ENCODE measurements at regions not wholly inside any gene's neighbourhood (a gene's known extent, or its start where the extent isn't known, plus 50 kb on each side); places are given as distances from the start of the nearest gene placed in this dataset.
"Not testable (repeated sequence)": the region's sequence is repeated elsewhere in the genome, so short reads cannot be mapped to it uniquely, and the experiment has no call there.

GRCh38 chr2:94576486-94576885 is 294.7 kb upstream of the TEKT4 start:
- not testable (repeated sequence) for DNase-seq

GRCh38 chr2:94577160-94577559 is 294.1 kb upstream of the TEKT4 start:
- DNase-seq: not testable (repeated sequence)

GRCh38 chr2:94579221-94579620 is 292.0 kb upstream of the TEKT4 start:
- DNase-seq: not testable (repeated sequence)

- not testable (repeated sequence) for DNase-seq
Observed at GRCh38 chr2:94583081-94583723, 288.0 kb upstream of the TEKT4 start.

- not testable (repeated sequence) for DNase-seq
Observed at GRCh38 chr2:94584569-94584968, 286.7 kb upstream of the TEKT4 start.

GRCh38 chr2:94586032-94586982 is 284.9 kb upstream of the TEKT4 start:
- not testable (repeated sequence) for DNase-seq

- DNase-seq: not testable (repeated sequence)
Observed at GRCh38 chr2:94587042-94587441, 284.2 kb upstream of the TEKT4 start.

GRCh38 chr2:94594019-94594836 is 277.0 kb upstream of the TEKT4 start:
- not testable (repeated sequence) for DNase-seq

GRCh38 chr2:94595956-94596355 is 275.3 kb upstream of the TEKT4 start:
- not testable (repeated sequence) for DNase-seq

GRCh38 chr2:94598075-94598713 is 273.0 kb upstream of the TEKT4 start:
- not testable (repeated sequence) for DNase-seq

GRCh38 chr2:94600929-94601328 is 270.3 kb upstream of the TEKT4 start:
- DNase-seq: not testable (repeated sequence)

GRCh38 chr2:94602466-94602865 is 268.8 kb upstream of the TEKT4 start:
- no peak for DNase-seq

GRCh38 chr2:94622113-94622618 is 249.1 kb upstream of the TEKT4 start:
- no peak for DNase-seq

- not testable (repeated sequence) for DNase-seq
Observed at GRCh38 chr2:94628953-94629352, 242.3 kb upstream of the TEKT4 start.

GRCh38 chr2:94641397-94641796 is 229.8 kb upstream of the TEKT4 start:
- not testable (repeated sequence) for DNase-seq

- not testable (repeated sequence) for DNase-seq
Observed at GRCh38 chr2:94652131-94652530, 219.1 kb upstream of the TEKT4 start.

GRCh38 chr2:94669858-94670257 is 201.4 kb upstream of the TEKT4 start:
- not testable (repeated sequence) for DNase-seq

- not testable (repeated sequence) for DNase-seq
Observed at GRCh38 chr2:94694236-94694635, 177.0 kb upstream of the TEKT4 start.

- not testable (repeated sequence) for DNase-seq
Observed at GRCh38 chr2:94708982-94709381, 162.2 kb upstream of the TEKT4 start.

GRCh38 chr2:94725543-94725942 is 145.7 kb upstream of the TEKT4 start:
- no peak for DNase-seq

GRCh38 chr2:94735536-94735935 is 135.7 kb upstream of the TEKT4 start:
- DNase-seq: not testable (repeated sequence)

GRCh38 chr2:94737145-94737544 is 134.1 kb upstream of the TEKT4 start:
- peak; percentile 16 for DNase-seq
